Inflammatory macrophage (primary cell): ENCODE measurements at regions not wholly inside any gene's neighbourhood (a gene's known extent, or its start where the extent isn't known, plus 50 kb on each side); places are given as distances from the start of the nearest gene placed in this dataset.
"Not testable (repeated sequence)": the region's sequence is repeated elsewhere in the genome, so short reads cannot be mapped to it uniquely, and the experiment has no call there.

ENCODE experiments used
- DNase-seq, 2 donors: peaks; one replicate each; pipeline ENCODE4 v3.0.0-alpha.2; 2020 to 2022

DNA sequence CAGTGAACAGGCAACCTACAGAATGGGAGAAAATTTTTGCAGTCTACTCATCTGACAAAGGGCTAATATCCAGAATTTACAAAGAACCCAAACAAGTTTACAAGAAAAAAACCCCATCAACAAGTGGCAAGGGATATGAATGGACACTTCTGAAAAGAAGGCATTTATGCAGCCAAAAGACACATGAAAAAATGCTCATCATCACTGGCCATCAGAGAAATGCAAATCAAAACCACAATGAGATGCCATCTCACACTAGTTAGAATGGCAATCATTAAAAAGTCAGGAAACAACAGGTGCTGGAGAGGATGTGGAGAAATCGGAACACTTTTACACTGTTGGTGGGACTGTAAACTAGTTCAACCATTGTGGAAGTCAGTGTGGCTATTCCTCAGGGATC is 80.3 kb downstream of the ZNF474 start:
- not testable (repeated sequence) for DNase-seq

- no peak for DNase-seq
These were observed 89.4 kb downstream of the ZNF474 start for GRCh38 chr5:122218778-122219177.

DNA sequence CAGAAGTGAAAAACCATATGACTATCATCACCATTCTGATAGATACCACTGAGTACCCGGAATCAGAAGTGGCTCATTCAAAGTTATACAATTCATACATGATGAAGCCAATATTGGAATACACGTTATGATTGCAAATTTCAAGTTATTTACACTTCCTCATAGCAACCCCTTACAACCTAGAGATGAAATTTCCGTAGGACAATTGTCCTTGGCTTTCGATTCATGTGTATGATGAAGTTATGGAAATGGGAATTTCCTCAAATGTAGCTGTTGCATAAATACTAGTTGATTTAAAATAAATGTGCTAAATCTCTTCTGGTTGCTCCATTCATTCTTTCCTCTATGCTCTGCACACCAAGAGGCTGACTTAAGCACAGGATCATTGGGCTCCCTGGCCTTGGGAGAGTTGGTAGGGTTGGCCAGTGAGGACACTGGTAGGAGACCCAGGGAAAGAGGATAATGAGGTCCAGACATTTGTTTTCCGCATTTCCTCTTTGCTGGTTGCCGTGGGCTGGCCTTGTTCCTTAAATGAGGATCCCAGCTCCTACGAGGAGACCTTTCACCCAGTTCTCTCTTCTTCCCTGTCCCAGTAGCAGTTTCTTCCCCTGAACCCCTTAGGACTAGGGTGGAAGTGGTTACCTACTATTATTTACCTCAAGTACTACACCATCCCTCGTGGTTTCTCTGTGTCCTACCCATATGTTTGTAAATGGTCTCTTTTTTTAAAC is 90.3 kb downstream of the ZNF474 start:
- peak; percentile 58 to 83 for DNase-seq

GRCh38 chr5:122220511-122220910 is 91.2 kb downstream of the ZNF474 start:
- peak; percentile 66 to 74 for DNase-seq

DNA sequence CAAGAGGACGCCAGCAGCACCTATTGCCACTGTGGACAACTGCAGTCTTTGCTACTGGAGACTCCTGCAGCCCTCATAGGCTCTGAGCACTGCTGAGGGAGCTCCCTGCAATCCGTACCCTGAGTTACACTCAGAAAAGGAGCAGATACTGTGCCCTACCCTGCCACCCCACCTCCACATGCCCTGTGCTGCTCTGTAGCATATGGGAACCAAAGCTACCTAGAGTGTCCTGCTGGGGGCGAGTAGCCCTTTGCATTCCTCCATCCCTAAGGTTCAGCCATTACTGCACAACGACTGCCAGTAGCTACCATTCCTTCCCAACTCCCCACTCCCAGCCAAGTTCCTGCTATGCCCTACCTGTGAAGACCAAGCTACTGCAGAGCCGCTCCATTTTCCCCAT is 90.2 kb upstream of the SNCAIP start:
- no peak for DNase-seq

- DNase-seq, result no peak
These were observed 89.5 kb upstream of the SNCAIP start for GRCh38 chr5:122222580-122222979.

DNA sequence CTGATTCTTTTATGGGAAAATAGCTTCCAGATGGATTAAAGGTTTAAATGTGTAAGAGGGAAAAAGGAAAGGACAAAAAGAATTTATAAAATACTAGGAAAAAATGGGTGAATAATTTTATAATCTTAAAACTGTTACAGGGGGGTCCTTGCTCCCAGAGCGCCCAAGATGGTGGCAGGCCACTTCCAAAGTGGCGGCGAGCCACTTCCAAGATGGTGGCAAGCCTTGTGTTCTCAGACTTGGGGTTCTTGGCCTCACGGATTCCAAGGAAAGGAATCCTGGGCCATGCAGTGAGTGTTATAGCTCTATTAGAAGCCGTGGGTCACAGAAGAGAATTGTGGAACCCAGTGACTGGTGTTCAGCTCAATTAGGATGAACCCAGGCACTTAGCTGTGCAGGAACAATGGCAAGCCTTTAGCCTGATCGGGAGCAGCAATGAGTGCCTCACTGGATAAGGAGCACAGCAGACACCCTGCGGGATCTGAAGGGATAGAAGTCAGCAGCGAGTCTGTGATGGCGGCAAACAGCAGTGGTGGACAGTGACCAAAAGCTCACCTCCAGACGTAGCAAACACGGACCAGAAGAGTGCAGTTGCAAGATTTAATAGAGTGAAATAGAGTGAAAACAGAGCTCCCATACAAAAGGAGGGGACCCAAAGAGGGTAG is 83.2 kb upstream of the SNCAIP start:
- no peak for DNase-seq

- DNase-seq, result no peak
These were observed 82.5 kb upstream of the SNCAIP start for GRCh38 chr5:122229551-122229950.

DNA sequence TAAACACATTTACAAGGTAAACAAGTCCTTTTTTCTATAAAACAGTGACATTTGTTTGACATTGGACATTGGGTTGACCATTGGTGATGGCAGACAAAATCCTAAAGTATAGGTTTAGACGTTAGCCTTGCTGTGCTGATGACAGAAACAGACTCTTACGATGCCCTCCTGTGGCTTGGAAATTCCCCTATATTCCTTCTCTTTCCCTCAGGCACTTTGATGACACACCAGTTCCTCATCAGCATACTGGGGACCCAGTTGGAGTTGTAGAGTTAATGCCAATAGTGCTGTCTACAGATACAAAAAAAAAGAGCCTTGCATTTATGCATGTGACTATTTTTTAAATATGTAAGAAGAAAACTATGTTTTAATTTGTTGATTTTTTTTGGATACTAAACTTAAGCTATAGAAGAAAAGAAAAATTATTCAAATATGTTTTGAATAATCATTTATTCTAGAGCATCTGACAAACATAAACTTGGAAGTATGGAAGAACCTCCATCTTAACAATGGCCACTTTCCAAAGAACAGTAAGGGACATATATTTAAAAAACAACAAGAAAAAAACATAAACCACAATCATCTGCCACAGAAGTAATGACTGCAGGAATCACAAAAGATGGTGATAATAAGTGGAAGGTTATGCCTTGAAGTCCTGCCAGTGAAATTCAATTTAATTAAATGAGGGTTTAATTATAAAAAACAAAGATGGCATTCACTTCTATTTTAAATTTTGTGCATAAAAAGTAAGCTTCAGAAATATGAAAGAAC is 75.6 kb upstream of the SNCAIP start:
- no peak for DNase-seq

DNA sequence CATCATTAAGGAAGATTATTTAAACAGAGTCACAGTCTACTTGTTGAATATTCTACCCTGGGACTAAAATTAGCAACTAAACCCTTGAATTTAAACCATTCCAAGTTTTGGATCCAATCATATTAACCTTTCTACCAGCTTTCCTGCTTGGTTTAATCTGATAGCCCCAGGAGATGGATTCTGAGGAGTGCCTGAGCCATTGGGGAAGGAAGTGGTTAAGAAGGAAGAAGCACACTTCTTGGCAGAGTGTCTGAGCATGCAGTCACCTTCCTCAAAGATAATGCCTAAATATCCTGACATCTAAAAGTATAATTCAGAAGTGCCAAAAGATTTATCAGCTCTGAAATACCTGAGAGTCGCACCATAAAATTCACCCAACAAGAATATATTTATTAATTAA is 74.1 kb upstream of the SNCAIP start:
- no peak for DNase-seq

DNA sequence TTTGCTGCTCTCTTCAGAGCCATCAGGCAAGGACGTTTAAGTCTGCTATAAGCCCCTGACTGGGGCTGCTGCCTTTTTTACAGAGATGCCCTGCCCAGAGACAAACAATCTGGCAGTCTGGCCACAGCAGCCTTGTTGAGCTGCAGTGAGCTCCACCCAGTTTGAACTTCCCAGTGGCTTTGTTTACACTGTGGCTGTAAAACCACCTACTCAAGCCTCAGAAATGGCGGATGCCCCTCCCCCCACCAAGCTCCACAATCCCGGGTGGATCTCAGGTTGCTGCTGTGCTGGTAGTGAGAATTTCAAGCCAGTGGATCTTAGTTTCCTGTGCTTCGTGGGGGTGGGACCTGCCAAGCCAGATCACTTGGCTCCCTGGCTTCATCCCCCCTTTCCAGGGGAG is 59.7 kb upstream of the SNCAIP start:
- DNase-seq, result no peak

DNA sequence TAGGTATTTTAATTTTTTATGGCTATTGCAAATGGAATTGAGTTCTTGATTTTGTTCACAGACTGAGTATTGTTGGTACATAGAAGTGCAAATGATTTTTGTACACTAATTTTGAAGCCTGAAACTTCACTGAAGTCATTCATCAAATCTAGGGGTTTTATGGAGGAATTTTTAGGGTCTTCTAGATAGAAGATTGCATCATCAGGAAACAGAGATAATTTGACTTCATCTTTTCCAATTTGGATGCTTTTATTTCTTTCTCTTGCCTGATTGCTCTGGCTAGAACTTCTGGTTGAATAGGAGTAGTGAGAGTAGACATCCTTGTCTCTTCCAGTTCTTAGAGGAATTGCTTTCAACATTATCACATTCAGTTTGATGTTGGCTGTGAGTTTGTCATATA is 58.2 kb upstream of the SNCAIP start:
- no peak for DNase-seq

DNA sequence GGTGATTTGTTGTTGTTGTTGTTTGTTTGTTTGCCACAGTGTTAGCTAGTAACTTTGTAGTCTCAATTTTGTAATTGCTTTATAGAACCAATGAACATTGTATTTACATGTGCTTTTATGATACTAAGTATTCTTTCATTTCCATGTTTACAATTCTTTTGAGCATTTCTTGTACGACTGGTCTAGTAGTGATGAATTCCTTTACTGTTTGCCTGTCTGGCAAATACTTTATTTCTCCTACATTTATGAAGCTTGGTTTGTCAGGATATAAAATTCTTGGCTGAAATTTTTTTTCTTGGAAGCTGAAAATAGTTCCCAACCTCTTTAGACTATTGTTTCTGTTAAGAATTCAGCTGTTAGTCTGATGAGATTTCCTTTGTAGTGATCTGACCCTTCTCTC is 55.6 kb upstream of the SNCAIP start:
- DNase-seq, result no peak

DNA sequence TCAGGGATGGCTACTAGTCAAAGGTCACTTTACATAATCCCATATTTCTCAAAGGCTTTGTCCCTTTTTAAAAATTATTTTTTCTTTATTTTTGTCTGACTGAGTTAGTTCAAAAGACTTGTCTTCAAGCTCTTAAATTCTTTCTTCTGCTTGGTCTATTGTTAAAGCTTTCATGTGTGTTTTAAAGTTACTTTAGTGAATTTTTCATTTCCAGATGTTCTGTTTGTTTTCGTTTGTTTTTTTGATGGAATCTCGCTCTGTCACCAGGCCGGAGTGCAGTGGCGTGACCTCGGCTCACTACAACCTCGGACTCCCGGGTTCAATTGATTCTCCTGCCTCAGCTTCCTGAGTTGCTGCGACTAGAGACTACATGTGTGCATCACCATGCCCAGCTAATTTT is 55.0 kb upstream of the SNCAIP start:
- DNase-seq, result no peak

DNA sequence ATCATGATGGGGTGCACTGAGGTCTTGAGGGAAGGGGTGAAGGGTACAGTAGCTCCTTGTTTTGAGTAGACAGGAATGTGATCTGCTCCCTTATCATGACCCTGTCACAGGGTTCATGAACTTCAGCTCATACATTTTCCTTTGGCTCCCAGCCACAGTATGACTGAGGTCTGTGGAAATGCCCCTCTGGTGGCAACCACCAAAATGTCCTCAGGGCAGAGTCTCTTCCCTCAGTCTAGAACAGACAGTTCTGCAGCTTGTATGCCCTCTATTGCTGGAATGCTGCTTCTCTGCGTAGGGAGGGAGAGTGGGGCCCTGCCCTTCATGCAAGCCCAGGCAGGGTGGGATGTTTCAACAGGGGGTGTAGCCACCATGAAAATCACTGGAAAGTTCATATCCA is 53.8 kb upstream of the SNCAIP start:
- no peak for DNase-seq

- no peak for DNase-seq
These were observed 53.2 kb upstream of the SNCAIP start for GRCh38 chr5:122258840-122259239.

GRCh38 chr5:122259995-122260394 is 52.0 kb upstream of the SNCAIP start:
- DNase-seq, result no peak

DNA sequence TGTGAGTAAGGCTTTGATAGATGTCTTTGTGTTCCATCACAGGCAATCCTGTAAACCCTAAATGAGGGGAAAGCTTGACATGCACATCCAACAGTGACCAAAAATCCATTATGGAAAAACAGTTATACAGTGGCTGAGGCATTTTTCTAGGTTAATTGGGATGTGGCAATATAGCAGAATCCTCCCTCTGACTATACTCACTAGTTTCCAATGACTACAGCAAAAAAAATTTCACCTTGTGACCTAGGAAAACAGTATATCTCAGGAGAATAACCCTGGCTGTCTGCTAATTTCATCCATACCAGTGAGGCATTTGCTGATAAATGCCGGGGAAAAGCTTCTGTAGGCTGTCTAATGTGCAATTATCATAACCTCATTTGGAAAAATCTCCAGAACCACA is 49.9 kb upstream of the SNCAIP start:
- DNase-seq, result no peak
